Gastroesophageal sphincter (tissue), 4 donors: ENCODE measurements at regions not wholly inside any gene's neighbourhood (a gene's known extent, or its start where the extent isn't known, plus 50 kb on each side); places are given as distances from the start of the nearest gene placed in this dataset.

Experiments
- ATAC-seq: fragments of 150-250 bp; one replicate; pipeline ENCODE4 v1.9.1; 2016; ENCODE audit warnings: mild to moderate bottlenecking, moderate library complexity
- H3K27ac ChIP-seq, 4 donors: fragments of 200-600 bp; sonication (generic) in 3 of 4; 1 replicate in 3 of 4; 2 replicates in 1 of 4; pipeline ENCODE4 v1.5.1; 2016 to 2019
- H3K27me3 ChIP-seq: fragments of 200-600 bp; sonication (generic); one replicate; pipeline ENCODE4 v1.5.1; 2019
- H3K36me3 ChIP-seq, 2 donors: fragments of 200-600 bp; sonication (generic); one replicate each; pipeline ENCODE4 v1.5.1; 2019; ENCODE audit warnings: control low read depth in 1 of 2
- H3K4me1 ChIP-seq, 3 donors: fragments of 200-600 bp; sonication (generic); 1 replicate in 2 of 3; 2 replicates in 1 of 3; pipeline ENCODE4 v1.5.1; 2016 to 2019; ENCODE audit warnings: control low read depth in 2 of 3
- H3K4me3 ChIP-seq, 2 donors: fragments of 200-600 bp; sonication (generic); one replicate each; pipeline ENCODE4 v1.5.1; 2019; ENCODE audit warnings: mild to moderate bottlenecking in 1 of 2, moderate library complexity in 1 of 2
- H3K9me3 ChIP-seq, 3 donors: fragments of 200-600 bp; sonication (generic); one replicate each; pipeline ENCODE4 v1.5.1; 2017 to 2019; ENCODE audit warnings: control low read depth in 2 of 3
- EP300 ChIP-seq: sonication (generic); formaldehyde crosslinking; IDR thresholded peaks from one replicate; pipeline ENCODE4 v1.6.1; 2017; ENCODE audit warnings: antibody characterized with exemption, mild to moderate bottlenecking
- POLR2A ChIP-seq, 2 donors: fragments of 450-650 bp; IDR thresholded peaks; one replicate each; pipeline ENCODE4 v1.6.1; 2017; ENCODE audit warnings: antibody characterized with exemption in 2 of 2, mild to moderate bottlenecking in 2 of 2, moderate library complexity in 1 of 2
- POLR2AphosphoS5 ChIP-seq: sonication (generic); formaldehyde crosslinking; IDR thresholded peaks from one replicate; pipeline ENCODE4 v1.6.1; 2017; ENCODE audit warnings: antibody characterized with exemption
- WGBS, 2 donors: methylation state at CpG; one replicate each; pipeline ENCODE4 v1.1.5; 2018; ENCODE audit warnings: low coverage in 1 of 2; 5-methylcytosine and 5-hydroxymethylcytosine counted together
- TF ChIP-seq, protein P1 (sequence below), 4 experiments: fragments of 200-600 bp in 2 of 4; fragments of 450-650 bp in 2 of 4; sonication (generic) in 1 of 4; IDR thresholded peaks; one replicate each; pipeline ENCODE4 v1.5.1; 2017 to 2019; ENCODE audit warnings: antibody characterized with exemption in 4 of 4, mild to moderate bottlenecking in 2 of 4, moderate library complexity in 2 of 4

DNA sequence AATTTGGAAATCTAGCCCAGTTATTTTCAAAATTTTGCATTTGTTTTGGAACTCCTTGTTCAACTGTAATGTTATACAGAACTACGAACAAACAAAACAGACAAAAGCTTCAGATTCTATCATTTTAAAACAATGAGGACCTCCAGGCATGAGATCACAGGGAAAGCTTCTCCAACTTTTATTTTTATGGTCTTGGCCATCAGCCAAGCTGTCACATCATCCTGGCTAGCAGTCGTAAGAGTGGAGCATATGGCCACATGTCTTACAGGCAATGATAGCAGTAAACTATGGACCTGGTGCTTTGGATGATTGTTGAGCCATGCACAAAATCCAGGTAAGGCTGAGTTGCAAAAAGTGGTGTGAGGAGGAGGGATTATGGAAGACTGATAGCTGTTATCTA, 299.6 kb downstream of the LMX1A start:
- H3K27me3 ChIP-seq, result no peaks in the 10 kb centered on the region
- WGBS, 2 donors, result 31% methylated on average over 2 of the region's 2 CpGs

DNA sequence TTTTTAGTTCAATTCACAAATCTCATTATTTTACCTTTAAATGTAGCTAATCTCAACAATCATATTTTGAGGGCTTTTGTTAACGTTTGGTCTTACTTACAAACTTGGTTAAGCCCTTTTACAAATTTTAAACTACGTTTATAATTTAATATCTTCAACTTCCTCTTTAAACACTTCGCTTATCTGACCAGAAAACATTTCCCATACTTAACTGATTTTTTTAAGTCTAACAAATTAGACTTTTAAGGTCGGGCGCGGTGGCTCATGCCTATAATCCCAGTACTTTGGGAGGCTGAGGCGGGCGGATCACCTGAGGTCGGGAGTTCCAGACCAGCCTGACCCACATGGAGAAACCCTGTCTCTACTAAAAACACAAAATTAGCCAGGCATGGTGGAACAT, 300.9 kb downstream of the LMX1A start:
- H3K27me3 ChIP-seq, result no peaks in the 10 kb centered on the region
- H3K27ac ChIP-seq, result no peak overlapping the region
- no peak for ATAC-seq
- no peaks in the 10 kb centered on the region for H3K36me3 ChIP-seq
- peaks cover 0 to 19% (median 0%) of the 10 kb centered on the region in 3 donors for H3K4me1 ChIP-seq
- 63 to 95% methylated on average over 3 to 8 of the region's 9 CpGs for WGBS, 2 donors
- no peak overlapping the region for H3K4me3 ChIP-seq
- TF ChIP-seq POLR2A (IDR thresholded peaks at IDR 0.05) (no peak), POLR2AphosphoS5 (no peak), EP300 (no peak)
- TF ChIP-seq, protein P1, sequence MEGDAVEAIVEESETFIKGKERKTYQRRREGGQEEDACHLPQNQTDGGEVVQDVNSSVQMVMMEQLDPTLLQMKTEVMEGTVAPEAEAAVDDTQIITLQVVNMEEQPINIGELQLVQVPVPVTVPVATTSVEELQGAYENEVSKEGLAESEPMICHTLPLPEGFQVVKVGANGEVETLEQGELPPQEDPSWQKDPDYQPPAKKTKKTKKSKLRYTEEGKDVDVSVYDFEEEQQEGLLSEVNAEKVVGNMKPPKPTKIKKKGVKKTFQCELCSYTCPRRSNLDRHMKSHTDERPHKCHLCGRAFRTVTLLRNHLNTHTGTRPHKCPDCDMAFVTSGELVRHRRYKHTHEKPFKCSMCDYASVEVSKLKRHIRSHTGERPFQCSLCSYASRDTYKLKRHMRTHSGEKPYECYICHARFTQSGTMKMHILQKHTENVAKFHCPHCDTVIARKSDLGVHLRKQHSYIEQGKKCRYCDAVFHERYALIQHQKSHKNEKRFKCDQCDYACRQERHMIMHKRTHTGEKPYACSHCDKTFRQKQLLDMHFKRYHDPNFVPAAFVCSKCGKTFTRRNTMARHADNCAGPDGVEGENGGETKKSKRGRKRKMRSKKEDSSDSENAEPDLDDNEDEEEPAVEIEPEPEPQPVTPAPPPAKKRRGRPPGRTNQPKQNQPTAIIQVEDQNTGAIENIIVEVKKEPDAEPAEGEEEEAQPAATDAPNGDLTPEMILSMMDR (IDR thresholded peaks at IDR 0.05), result no peak
- no peaks in the 10 kb centered on the region for H3K9me3 ChIP-seq

More for the DNA sequence above, 299.6 kb downstream of the LMX1A start:
- peaks cover 0 to 22% (median 0%) of the 10 kb centered on the region in 3 donors for H3K4me1 ChIP-seq
- ATAC-seq, result no peak
- H3K36me3 ChIP-seq, result no peaks in the 10 kb centered on the region
- H3K4me3 ChIP-seq, result no peak overlapping the region
- no peak overlapping the region for H3K27ac ChIP-seq
- no peaks in the 10 kb centered on the region for H3K9me3 ChIP-seq
- TF ChIP-seq, protein P1 (IDR thresholded peaks at IDR 0.05), result no peak
- TF ChIP-seq POLR2A (IDR thresholded peaks at IDR 0.05), result no peak
- TF ChIP-seq POLR2AphosphoS5, result no peak
- no peak for TF ChIP-seq EP300

DNA sequence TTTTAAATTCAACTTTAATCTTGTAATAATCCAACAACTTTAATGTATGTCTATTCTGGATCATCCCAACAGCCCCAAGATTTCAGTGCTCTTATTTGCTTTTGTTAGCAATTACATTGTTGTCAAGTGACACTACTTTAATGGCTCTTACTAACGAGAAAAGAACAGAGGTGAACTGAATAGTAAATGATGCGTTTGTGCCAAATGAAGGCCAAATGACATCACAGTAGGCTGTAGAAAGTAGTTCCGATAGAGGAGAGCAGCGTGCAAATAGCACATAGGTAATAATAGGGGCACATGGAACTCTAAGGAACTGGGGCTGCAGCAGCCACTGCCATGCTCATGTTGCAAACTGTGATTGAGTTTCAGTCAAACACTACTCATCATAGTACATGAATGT, 301.9 kb downstream of the LMX1A start:
- WGBS, 2 donors, result 30 to 72% methylated on average over 2 to 4 of the region's 4 CpGs
- peaks cover 0 to 19% (median 0%) of the 10 kb centered on the region in 3 donors for H3K4me1 ChIP-seq
- ATAC-seq, result no peak

DNA sequence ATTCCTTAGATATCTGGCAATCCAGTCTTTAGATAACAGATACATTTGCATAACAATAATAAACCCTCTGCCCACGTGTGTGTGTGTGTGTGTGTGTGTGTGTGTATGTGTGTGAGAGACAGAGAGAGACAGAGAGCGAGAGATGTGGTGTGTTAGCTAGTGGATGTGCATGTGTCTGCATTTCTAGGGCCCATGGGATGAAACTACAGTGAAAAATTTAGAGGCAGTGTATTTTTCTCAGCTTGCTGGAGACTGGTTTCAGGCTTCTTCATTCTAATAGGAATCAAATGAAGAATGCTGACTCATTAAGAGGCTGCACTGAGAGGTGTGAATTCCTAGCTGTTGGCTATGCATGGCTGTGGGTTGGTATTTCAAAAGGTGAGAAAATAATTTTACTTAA, 303.2 kb downstream of the LMX1A start:
- Histone ChIP-seq H3K27ac (no peak overlapping the region), H3K27me3 (no peaks in the 10 kb centered on the region), H3K4me3 (no peak overlapping the region), H3K9me3 (no peaks in the 10 kb centered on the region), H3K36me3 (no peaks in the 10 kb centered on the region), H3K4me1 (peaks cover 0 to 19% (median 0%) of the 10 kb centered on the region in 3 donors)
- ATAC-seq, result no peak
- 43 to 54% methylated on average over 1 to 2 of the region's 2 CpGs for WGBS, 2 donors
- no peak for TF ChIP-seq POLR2AphosphoS5

More for the DNA sequence above, 301.9 kb downstream of the LMX1A start:
- Histone ChIP-seq H3K4me3 (no peak overlapping the region), H3K27me3 (no peaks in the 10 kb centered on the region), H3K36me3 (no peaks in the 10 kb centered on the region), H3K27ac (no peak overlapping the region), H3K9me3 (no peaks in the 10 kb centered on the region)
- TF ChIP-seq POLR2A (IDR thresholded peaks at IDR 0.05), result no peak
- no peak for TF ChIP-seq EP300
- TF ChIP-seq POLR2AphosphoS5, result no peak
- TF ChIP-seq, protein P1 (IDR thresholded peaks at IDR 0.05), result no peak

DNA sequence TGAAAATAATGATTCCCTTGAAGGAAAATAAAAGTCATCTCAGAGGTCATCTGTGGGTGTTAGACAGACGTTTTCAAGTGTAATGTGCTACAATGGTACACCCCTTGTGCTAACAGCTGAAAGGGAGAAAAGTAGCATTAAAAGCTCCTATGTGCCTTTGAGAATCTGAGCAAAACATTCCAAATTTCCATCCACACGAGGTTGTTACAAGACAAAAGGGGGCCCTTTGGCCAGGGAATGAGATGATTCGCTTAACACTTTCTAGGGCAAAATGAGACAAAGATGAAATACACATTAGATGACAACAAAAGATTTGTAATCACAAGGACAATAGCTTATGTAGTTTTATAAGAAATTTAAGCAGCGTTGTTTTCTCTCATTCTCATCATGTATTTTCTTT, 303.6 kb downstream of the LMX1A start:
- Histone ChIP-seq H3K4me3 (no peak overlapping the region), H3K4me1 (peaks cover 0 to 19% (median 0%) of the 10 kb centered on the region in 3 donors), H3K27me3 (no peaks in the 10 kb centered on the region), H3K36me3 (no peaks in the 10 kb centered on the region), H3K27ac (no peak overlapping the region), H3K9me3 (no peaks in the 10 kb centered on the region)
- ATAC-seq, result no peak
- 43 to 55% methylated on average over 4 of the region's 4 CpGs for WGBS, 2 donors
- TF ChIP-seq POLR2AphosphoS5 (no peak), EP300 (no peak), POLR2A (IDR thresholded peaks at IDR 0.05) (no peak)
- TF ChIP-seq, protein P1 (IDR thresholded peaks at IDR 0.05), result no peak
